ENCODE measurements at regions not wholly inside any gene's neighbourhood (a gene's known extent, or its start where the extent isn't known, plus 50 kb on each side); places are given as distances from the start of the nearest gene placed in this dataset.

GRCh38 chr2:167702227-167702626 is 545.2 kb downstream of the STK39 start:
- no peaks in the 10 kb centered on the region for H3K9me3 Mint-ChIP-seq (ENCODE audit: unreplicated experiment)
- no peak overlapping the region for H3K4me3 Mint-ChIP-seq (ENCODE audit: unreplicated experiment)
- TF ChIP-seq CTCF (IDR thresholded peaks at IDR 0.05; ENCODE audit: unreplicated experiment): no peak

GRCh38 chr2:167701651-167702050 is 545.7 kb downstream of the STK39 start:
- Mint-ChIP-seq H3K27ac (ENCODE audit: unreplicated experiment) (no peak overlapping the region), H3K4me3 (ENCODE audit: unreplicated experiment) (no peak overlapping the region)
- TF ChIP-seq CTCF (IDR thresholded peaks at IDR 0.05; ENCODE audit: unreplicated experiment): no peak

More at GRCh38 chr2:167702227-167702626, 545.2 kb downstream of the STK39 start:
- no peak for DNase-seq (ENCODE audit: low spot score)
- Mint-ChIP-seq H3K27ac (ENCODE audit: unreplicated experiment) (no peak overlapping the region), H3K36me3 (ENCODE audit: low read depth, unreplicated experiment) (no peaks in the 10 kb centered on the region), H3K4me1 (ENCODE audit: unreplicated experiment) (peaks cover 5% of the 10 kb centered on the region), H3K27me3 (ENCODE audit: unreplicated experiment) (no peaks in the 10 kb centered on the region)

GRCh38 chr2:167697948-167698347 is 549.4 kb downstream of the STK39 start:
- Mint-ChIP-seq H3K36me3 (ENCODE audit: low read depth, unreplicated experiment) (no peaks in the 10 kb centered on the region), H3K4me3 (ENCODE audit: unreplicated experiment) (no peak overlapping the region), H3K27me3 (ENCODE audit: unreplicated experiment) (no peaks in the 10 kb centered on the region), H3K27ac (ENCODE audit: unreplicated experiment) (no peak overlapping the region), H3K9me3 (ENCODE audit: unreplicated experiment) (no peaks in the 10 kb centered on the region), H3K4me1 (ENCODE audit: unreplicated experiment) (no peaks in the 10 kb centered on the region)
- no peak for DNase-seq (ENCODE audit: low spot score)
- no peak for TF ChIP-seq CTCF (IDR thresholded peaks at IDR 0.05; ENCODE audit: unreplicated experiment)

More at GRCh38 chr2:167701651-167702050, 545.7 kb downstream of the STK39 start:
- H3K4me1 Mint-ChIP-seq (ENCODE audit: unreplicated experiment): peaks cover 5% of the 10 kb centered on the region
- no peaks in the 10 kb centered on the region for H3K27me3 Mint-ChIP-seq (ENCODE audit: unreplicated experiment)
- DNase-seq (ENCODE audit: low spot score): no peak
- H3K9me3 Mint-ChIP-seq (ENCODE audit: unreplicated experiment): no peaks in the 10 kb centered on the region
- no peaks in the 10 kb centered on the region for H3K36me3 Mint-ChIP-seq (ENCODE audit: low read depth, unreplicated experiment)

GRCh38 chr2:167697194-167697593 is 550.2 kb downstream of the STK39 start:
- no peak for TF ChIP-seq CTCF (IDR thresholded peaks at IDR 0.05; ENCODE audit: unreplicated experiment)
- DNase-seq (ENCODE audit: low spot score): no peak
- Mint-ChIP-seq H3K27ac (ENCODE audit: unreplicated experiment) (no peak overlapping the region), H3K9me3 (ENCODE audit: unreplicated experiment) (no peaks in the 10 kb centered on the region), H3K4me1 (ENCODE audit: unreplicated experiment) (no peaks in the 10 kb centered on the region), H3K4me3 (ENCODE audit: unreplicated experiment) (no peak overlapping the region), H3K36me3 (ENCODE audit: low read depth, unreplicated experiment) (no peaks in the 10 kb centered on the region), H3K27me3 (ENCODE audit: unreplicated experiment) (no peaks in the 10 kb centered on the region)

GRCh38 chr2:167692936-167693335 is 554.5 kb downstream of the STK39 start:
- Mint-ChIP-seq H3K27ac (ENCODE audit: unreplicated experiment) (no peak overlapping the region), H3K4me3 (ENCODE audit: unreplicated experiment) (no peak overlapping the region), H3K36me3 (ENCODE audit: low read depth, unreplicated experiment) (no peaks in the 10 kb centered on the region), H3K27me3 (ENCODE audit: unreplicated experiment) (no peaks in the 10 kb centered on the region), H3K4me1 (ENCODE audit: unreplicated experiment) (no peaks in the 10 kb centered on the region), H3K9me3 (ENCODE audit: unreplicated experiment) (no peaks in the 10 kb centered on the region)
- DNase-seq (ENCODE audit: low spot score): no peak
- no peak for TF ChIP-seq CTCF (IDR thresholded peaks at IDR 0.05; ENCODE audit: unreplicated experiment)

Data from endothelial cell (in vitro differentiated cells).